HL-60 (cell line): ENCODE measurements at regions not wholly inside any gene's neighbourhood (a gene's known extent, or its start where the extent isn't known, plus 50 kb on each side); places are given as distances from the start of the nearest gene placed in this dataset.

Experiments
- DNase-seq, 2 experiments: peaks; one replicate each; pipeline ENCODE4 v3.0.0-alpha.2; 2010 to 2020; ENCODE audit warnings: low read depth in 1 of 2, low spot score in 1 of 2
- H3K27ac ChIP-seq: fragments of 250-450 bp; sonication (Bioruptor Pico); replicated peaks from 2 replicates; pipeline ENCODE4 v1.5.1; 2020; ENCODE audit warnings: mild to moderate bottlenecking, moderate library complexity
- H3K27me3 ChIP-seq: fragments of 250-450 bp; sonication (Bioruptor Pico); 2 replicates; pipeline ENCODE4 v1.5.1; 2021; ENCODE audit warnings: mild to moderate bottlenecking, moderate library complexity; ENCODE audit not compliant: insufficient read depth, poor library complexity, severe bottlenecking
- H3K4me3 ChIP-seq: replicated peaks from 2 replicates; pipeline ENCODE4 v1.5.1; 2011; ENCODE audit warnings: mild to moderate bottlenecking, control low read depth, low read length; ENCODE audit not compliant: insufficient read depth
- GABPA ChIP-seq: IDR thresholded peaks from 2 replicates; pipeline ENCODE4 v1.6.1; 2012; ENCODE audit warnings: low read depth
- POLR2AphosphoS5 ChIP-seq: IDR thresholded peaks from 2 replicates; pipeline ENCODE4 v1.6.1; 2012; ENCODE audit warnings: low read depth
- SPI1 ChIP-seq: IDR thresholded peaks from 2 replicates; pipeline ENCODE4 v1.6.1; 2012; ENCODE audit warnings: low read depth, mild to moderate bottlenecking, borderline replicate concordance
- TF ChIP-seq, protein P1 (sequence below): IDR thresholded peaks from 2 replicates; pipeline ENCODE4 v1.6.1; 2012; ENCODE audit warnings: low read depth; ENCODE audit not compliant: insufficient replicate concordance
- TF ChIP-seq, protein P2 (sequence below): IDR thresholded peaks from one replicate; pipeline ENCODE4 v1.5.1; 2011; ENCODE audit warnings: low read length, control low read depth, inconsistent platforms; ENCODE audit not compliant: insufficient read depth

DNA sequence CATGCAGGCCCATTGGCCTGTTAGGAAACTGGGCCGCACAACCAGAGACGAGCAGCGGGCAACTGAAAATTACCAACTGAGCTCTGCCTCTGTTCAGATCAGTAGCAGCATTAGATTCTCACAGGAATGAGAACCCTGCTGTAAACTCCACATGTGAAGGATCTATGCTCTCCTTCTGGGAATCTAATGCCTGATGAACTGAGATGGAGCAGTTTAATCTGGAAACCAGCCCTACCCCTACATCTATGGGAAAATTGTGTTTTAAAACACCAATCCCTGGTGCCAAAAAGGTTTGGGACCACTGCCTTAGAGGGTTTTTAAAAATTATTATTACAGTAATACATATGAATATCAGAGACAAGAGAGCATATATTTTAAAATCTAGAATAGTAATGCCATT is 1144.5 kb downstream of the FSCB start:
- no peak for DNase-seq
- H3K4me3 ChIP-seq = no peak overlapping the region
- TF ChIP-seq SPI1 (no peak), GABPA (no peak), POLR2AphosphoS5 (no peak)
- TF ChIP-seq, protein P1, sequence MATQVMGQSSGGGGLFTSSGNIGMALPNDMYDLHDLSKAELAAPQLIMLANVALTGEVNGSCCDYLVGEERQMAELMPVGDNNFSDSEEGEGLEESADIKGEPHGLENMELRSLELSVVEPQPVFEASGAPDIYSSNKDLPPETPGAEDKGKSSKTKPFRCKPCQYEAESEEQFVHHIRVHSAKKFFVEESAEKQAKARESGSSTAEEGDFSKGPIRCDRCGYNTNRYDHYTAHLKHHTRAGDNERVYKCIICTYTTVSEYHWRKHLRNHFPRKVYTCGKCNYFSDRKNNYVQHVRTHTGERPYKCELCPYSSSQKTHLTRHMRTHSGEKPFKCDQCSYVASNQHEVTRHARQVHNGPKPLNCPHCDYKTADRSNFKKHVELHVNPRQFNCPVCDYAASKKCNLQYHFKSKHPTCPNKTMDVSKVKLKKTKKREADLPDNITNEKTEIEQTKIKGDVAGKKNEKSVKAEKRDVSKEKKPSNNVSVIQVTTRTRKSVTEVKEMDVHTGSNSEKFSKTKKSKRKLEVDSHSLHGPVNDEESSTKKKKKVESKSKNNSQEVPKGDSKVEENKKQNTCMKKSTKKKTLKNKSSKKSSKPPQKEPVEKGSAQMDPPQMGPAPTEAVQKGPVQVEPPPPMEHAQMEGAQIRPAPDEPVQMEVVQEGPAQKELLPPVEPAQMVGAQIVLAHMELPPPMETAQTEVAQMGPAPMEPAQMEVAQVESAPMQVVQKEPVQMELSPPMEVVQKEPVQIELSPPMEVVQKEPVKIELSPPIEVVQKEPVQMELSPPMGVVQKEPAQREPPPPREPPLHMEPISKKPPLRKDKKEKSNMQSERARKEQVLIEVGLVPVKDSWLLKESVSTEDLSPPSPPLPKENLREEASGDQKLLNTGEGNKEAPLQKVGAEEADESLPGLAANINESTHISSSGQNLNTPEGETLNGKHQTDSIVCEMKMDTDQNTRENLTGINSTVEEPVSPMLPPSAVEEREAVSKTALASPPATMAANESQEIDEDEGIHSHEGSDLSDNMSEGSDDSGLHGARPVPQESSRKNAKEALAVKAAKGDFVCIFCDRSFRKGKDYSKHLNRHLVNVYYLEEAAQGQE = no peak
- TF ChIP-seq, protein P2, sequence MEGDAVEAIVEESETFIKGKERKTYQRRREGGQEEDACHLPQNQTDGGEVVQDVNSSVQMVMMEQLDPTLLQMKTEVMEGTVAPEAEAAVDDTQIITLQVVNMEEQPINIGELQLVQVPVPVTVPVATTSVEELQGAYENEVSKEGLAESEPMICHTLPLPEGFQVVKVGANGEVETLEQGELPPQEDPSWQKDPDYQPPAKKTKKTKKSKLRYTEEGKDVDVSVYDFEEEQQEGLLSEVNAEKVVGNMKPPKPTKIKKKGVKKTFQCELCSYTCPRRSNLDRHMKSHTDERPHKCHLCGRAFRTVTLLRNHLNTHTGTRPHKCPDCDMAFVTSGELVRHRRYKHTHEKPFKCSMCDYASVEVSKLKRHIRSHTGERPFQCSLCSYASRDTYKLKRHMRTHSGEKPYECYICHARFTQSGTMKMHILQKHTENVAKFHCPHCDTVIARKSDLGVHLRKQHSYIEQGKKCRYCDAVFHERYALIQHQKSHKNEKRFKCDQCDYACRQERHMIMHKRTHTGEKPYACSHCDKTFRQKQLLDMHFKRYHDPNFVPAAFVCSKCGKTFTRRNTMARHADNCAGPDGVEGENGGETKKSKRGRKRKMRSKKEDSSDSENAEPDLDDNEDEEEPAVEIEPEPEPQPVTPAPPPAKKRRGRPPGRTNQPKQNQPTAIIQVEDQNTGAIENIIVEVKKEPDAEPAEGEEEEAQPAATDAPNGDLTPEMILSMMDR = no peak
- no peaks in the 10 kb centered on the region for H3K27me3 ChIP-seq
- H3K27ac ChIP-seq = no peak overlapping the region

DNA sequence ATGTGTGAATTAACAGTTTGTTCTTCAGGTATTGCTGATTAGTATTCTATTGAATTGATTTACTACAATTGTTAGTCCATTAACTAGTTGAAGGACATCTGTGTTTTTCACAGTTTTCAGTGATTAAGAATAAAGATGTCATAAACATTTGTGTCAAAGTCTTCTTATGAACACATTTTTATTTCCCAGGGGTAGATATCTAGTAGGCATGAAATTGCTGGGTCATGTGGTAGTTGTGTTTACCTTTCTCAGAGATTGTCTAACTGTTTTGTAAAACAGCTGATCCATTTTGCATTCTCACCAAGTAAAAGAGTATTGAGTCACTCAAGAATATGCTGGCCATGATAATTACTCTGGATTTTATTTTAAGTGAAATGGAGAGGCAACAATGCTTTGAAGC is 1145.3 kb downstream of the FSCB start:
- H3K27me3 ChIP-seq = no peaks in the 10 kb centered on the region
- no peak for DNase-seq
- TF ChIP-seq POLR2AphosphoS5 = no peak
- TF ChIP-seq, protein P2 = no peak
- no peak for TF ChIP-seq SPI1
- TF ChIP-seq, protein P1 = no peak

GRCh38 chr14:43360239-43360638 is 1146.8 kb downstream of the FSCB start:
- DNase-seq = no peak
- H3K27ac ChIP-seq = no peak overlapping the region

More for the DNA sequence above, 1145.3 kb downstream of the FSCB start:
- Histone ChIP-seq H3K27ac (no peak overlapping the region), H3K4me3 (no peak overlapping the region)

More at GRCh38 chr14:43360239-43360638, 1146.8 kb downstream of the FSCB start:
- no peak for TF ChIP-seq GABPA
- TF ChIP-seq SPI1 = no peak
- TF ChIP-seq, protein P1 = no peak
- TF ChIP-seq, protein P2 = no peak
- TF ChIP-seq POLR2AphosphoS5 = no peak
- no peak overlapping the region for H3K4me3 ChIP-seq
- H3K27me3 ChIP-seq = no peaks in the 10 kb centered on the region
